HG02885 (cell line): ENCODE measurements at regions not wholly inside any gene's neighbourhood (a gene's known extent, or its start where the extent isn't known, plus 50 kb on each side); places are given as distances from the start of the nearest gene placed in this dataset.

Experiments used
- ATAC-seq: cut with Tn5 transposase; IDR thresholded peaks from one replicate; pipeline ENCODE4 v1.9.1; 2021; ENCODE audit warnings: mild to moderate bottlenecking; ENCODE audit not compliant: unreplicated experiment, poor library complexity

- ATAC-seq, result no peak
Observed at GRCh38 chr5:73344835-73345234, 103.7 kb downstream of the FOXD1 start.

- ATAC-seq, result no peak
Observed at GRCh38 chr5:73339711-73340110, 108.9 kb downstream of the FOXD1 start.

- no peak for ATAC-seq
Observed at GRCh38 chr5:73339051-73339575, 109.5 kb downstream of the FOXD1 start.

- no peak for ATAC-seq
Observed at GRCh38 chr5:73338256-73339050, 110.1 kb downstream of the FOXD1 start.

- ATAC-seq, result no peak
Observed at GRCh38 chr5:73337586-73338255, 110.9 kb downstream of the FOXD1 start.

DNA sequence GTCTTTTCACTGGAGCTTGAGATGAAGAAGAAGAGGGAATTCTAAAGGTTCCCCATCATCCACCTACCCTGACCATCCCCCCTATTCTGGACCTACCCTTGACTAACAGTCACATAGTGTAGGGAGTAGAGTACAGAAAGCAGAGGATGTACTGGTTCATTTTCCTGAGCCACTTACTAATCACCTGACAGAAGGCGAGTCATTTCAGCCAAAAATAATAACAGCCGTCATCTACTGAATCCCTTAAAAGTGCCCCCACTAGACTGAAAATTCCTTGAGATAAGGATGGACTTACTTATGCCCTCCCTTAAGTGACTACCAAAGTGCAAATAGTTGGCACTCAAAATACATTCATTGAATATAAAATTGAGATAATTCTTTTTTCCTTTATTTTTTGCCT is 112.2 kb downstream of the FOXD1 start:
- no peak for ATAC-seq

GRCh38 chr5:73333944-73334703 is 114.5 kb downstream of the FOXD1 start:
- ATAC-seq, result no peak

- ATAC-seq, result no peak
Observed at GRCh38 chr5:73330613-73331012, 118.0 kb downstream of the FOXD1 start.

GRCh38 chr5:73328640-73329039 is 119.9 kb downstream of the FOXD1 start:
- no peak for ATAC-seq

- ATAC-seq, result no peak
Observed at GRCh38 chr5:73327908-73328455, 120.6 kb downstream of the FOXD1 start.

- no peak for ATAC-seq
Observed at GRCh38 chr5:73325546-73325945, 123.0 kb downstream of the FOXD1 start.

DNA sequence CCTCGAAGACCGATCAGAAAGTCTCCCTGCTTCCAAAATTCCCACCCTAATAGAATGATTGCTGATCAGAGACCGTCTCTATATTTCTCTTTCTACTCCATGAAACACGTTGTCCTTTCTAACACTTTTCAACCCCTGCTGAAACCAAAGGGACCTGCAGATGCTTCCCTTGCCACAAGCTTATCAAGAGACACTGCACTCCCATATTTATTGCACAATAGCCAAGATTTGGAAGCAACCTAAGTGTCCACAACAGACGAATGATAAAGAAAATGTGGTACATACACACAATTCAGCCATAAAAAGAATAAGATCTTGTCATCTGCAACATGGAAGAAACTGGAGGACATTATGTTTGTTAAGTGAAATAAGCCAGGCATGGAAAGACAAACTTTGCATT is 125.1 kb downstream of the FOXD1 start:
- ATAC-seq, result no peak

DNA sequence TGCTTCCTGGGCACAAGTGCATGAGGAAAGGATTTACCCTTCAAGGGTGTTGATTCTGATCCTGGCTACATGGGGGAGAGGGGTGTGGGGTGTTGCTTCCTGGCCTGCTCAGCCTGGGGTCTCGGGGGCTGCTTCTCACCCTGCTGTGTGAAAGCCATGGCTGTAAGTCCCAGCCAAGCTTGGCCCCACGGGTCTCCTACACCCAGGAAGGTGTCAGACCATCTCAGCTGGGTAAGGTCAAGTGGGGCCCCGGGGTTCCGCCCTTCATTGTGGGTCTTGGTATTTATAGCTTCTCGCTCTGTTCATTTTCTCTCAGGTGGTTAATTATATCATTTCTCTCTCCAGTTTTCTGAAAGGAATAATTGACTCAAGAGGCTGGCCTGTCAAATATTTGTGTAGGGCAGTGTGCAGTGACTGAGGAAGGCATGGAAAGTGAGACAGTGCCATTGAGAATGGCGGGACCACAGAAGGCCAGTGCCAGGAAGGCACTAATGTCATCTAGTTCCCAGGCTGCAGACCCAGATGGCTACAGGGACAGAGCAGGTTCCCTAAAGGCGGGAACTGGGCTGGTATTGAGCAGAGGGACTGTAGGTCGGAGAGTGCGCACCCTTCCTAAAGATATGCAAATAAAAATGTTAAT is 126.0 kb downstream of the FOXD1 start:
- ATAC-seq, result no peak

GRCh38 chr5:73321757-73322436 is 126.7 kb downstream of the FOXD1 start:
- ATAC-seq, result no peak

- no peak for ATAC-seq
Observed at GRCh38 chr5:73319036-73319435, 129.5 kb downstream of the FOXD1 start.

GRCh38 chr5:73318308-73318719 is 130.3 kb downstream of the FOXD1 start:
- no peak for ATAC-seq

GRCh38 chr5:73317523-73317922 is 131.1 kb downstream of the FOXD1 start:
- no peak for ATAC-seq

DNA sequence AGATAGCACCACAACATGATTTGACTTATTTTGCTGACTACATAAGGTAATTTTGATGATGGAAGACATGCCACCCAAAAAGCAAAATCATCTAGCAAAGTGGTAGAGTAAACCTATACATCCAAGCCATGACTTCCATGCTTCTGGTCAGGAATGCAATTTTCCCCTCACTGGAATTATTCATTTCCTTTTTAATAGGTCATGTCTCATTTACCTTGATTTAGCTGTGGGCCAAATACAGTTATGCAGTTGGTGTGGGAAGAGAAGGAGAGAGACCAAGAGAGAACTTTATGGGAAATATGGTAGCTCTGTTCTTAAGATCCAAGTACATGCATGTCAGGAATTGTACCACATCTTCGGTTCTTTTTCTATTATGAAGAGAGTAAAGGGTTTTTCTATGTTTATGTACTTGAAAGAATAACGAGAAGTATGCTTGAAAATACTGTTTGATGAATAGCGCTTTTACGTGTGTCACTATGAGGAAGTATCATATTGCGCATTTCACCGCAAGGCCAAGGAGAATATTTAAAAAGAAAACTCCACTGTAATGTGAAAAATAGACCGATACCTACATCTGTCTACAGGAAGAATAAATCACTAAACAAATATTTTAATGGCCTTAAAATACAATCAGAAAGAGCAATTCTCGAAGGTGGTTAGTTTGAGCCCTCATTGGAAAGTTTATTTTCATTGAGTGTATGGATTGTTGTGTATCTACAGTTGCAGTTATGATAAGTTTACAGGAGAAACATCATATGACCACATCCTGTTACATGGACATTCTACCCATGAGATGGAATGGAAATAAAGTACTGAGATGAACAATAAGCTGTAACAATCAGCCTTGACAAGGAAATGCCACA is 134.0 kb downstream of the FOXD1 start:
- ATAC-seq, result no peak
